ENCODE measurements at regions not wholly inside any gene's neighbourhood (a gene's known extent, or its start where the extent isn't known, plus 50 kb on each side); places are given as distances from the start of the nearest gene placed in this dataset.

GRCh38 chr4:187188118-187188517, 464.5 kb upstream of the FAT1 start:
- Histone ChIP-seq H3K79me2 (ENCODE audit: insufficient read depth, low read length) (no peaks in the 10 kb centered on the region), H3K9me3 (ENCODE audit: low read depth, low read length) (no peaks in the 10 kb centered on the region), H3K4me2 (ENCODE audit: insufficient read depth, low read length) (no peak overlapping the region), H2AFZ (ENCODE audit: low read length) (no peak overlapping the region), H3K36me3 (ENCODE audit: insufficient read depth, low read length) (no peaks in the 10 kb centered on the region), H4K20me1 (ENCODE audit: insufficient read depth, low read length) (no peaks in the 10 kb centered on the region), H3K4me1 (ENCODE audit: insufficient read depth, low read length) (no peaks in the 10 kb centered on the region), H3K27ac (ENCODE audit: low read depth, low read length) (no peak overlapping the region), H3K4me3 (ENCODE audit: insufficient read depth, low read length) (no peak overlapping the region), H3K27me3 (ENCODE audit: insufficient read depth, low read length) (no peaks in the 10 kb centered on the region)
- no peak for TF ChIP-seq CTCF (IDR thresholded peaks at IDR 0.05; ENCODE audit: extremely low read depth, low read depth, low read length)
- no peak for DNase-seq (ENCODE audit: insufficient read length, low spot score, missing footprints)

GRCh38 chr4:187188741-187189140, 465.1 kb upstream of the FAT1 start:
- TF ChIP-seq CTCF (IDR thresholded peaks at IDR 0.05; ENCODE audit: extremely low read depth, low read depth, low read length): no peak
- H3K27ac ChIP-seq (ENCODE audit: low read depth, low read length): no peak overlapping the region
- no peak overlapping the region for H2AFZ ChIP-seq (ENCODE audit: low read length)
- no peak overlapping the region for H3K4me2 ChIP-seq (ENCODE audit: insufficient read depth, low read length)
- DNase-seq (ENCODE audit: insufficient read length, low spot score, missing footprints): no peak
- H3K27me3 ChIP-seq (ENCODE audit: insufficient read depth, low read length): no peaks in the 10 kb centered on the region
- no peaks in the 10 kb centered on the region for H4K20me1 ChIP-seq (ENCODE audit: insufficient read depth, low read length)
- no peaks in the 10 kb centered on the region for H3K79me2 ChIP-seq (ENCODE audit: insufficient read depth, low read length)
- H3K4me3 ChIP-seq (ENCODE audit: insufficient read depth, low read length): no peak overlapping the region
- no peaks in the 10 kb centered on the region for H3K9me3 ChIP-seq (ENCODE audit: low read depth, low read length)
- no peaks in the 10 kb centered on the region for H3K4me1 ChIP-seq (ENCODE audit: insufficient read depth, low read length)
- H3K36me3 ChIP-seq (ENCODE audit: insufficient read depth, low read length): no peaks in the 10 kb centered on the region

GRCh38 chr4:187190390-187190789, 466.7 kb upstream of the FAT1 start:
- Histone ChIP-seq H3K9me3 (ENCODE audit: low read depth, low read length) (no peaks in the 10 kb centered on the region), H3K36me3 (ENCODE audit: insufficient read depth, low read length) (no peaks in the 10 kb centered on the region), H4K20me1 (ENCODE audit: insufficient read depth, low read length) (no peaks in the 10 kb centered on the region), H3K4me2 (ENCODE audit: insufficient read depth, low read length) (no peak overlapping the region), H3K27ac (ENCODE audit: low read depth, low read length) (no peak overlapping the region), H3K4me1 (ENCODE audit: insufficient read depth, low read length) (no peaks in the 10 kb centered on the region), H2AFZ (ENCODE audit: low read length) (no peak overlapping the region), H3K4me3 (ENCODE audit: insufficient read depth, low read length) (no peak overlapping the region), H3K27me3 (ENCODE audit: insufficient read depth, low read length) (no peaks in the 10 kb centered on the region), H3K79me2 (ENCODE audit: insufficient read depth, low read length) (no peaks in the 10 kb centered on the region)
- DNase-seq (ENCODE audit: insufficient read length, low spot score, missing footprints): no peak
- TF ChIP-seq CTCF (IDR thresholded peaks at IDR 0.05; ENCODE audit: extremely low read depth, low read depth, low read length): no peak

- DNase-seq (ENCODE audit: insufficient read length, low spot score, missing footprints): no peak
- no peak overlapping the region for H3K27ac ChIP-seq (ENCODE audit: low read depth, low read length)
These were observed 468.0 kb upstream of the FAT1 start for GRCh38 chr4:187191676-187192075.

More at GRCh38 chr4:187191676-187192075, 468.0 kb upstream of the FAT1 start:
- Histone ChIP-seq H4K20me1 (ENCODE audit: insufficient read depth, low read length) (no peaks in the 10 kb centered on the region), H3K36me3 (ENCODE audit: insufficient read depth, low read length) (no peaks in the 10 kb centered on the region), H3K4me1 (ENCODE audit: insufficient read depth, low read length) (no peaks in the 10 kb centered on the region), H3K9me3 (ENCODE audit: low read depth, low read length) (no peaks in the 10 kb centered on the region), H3K27me3 (ENCODE audit: insufficient read depth, low read length) (no peaks in the 10 kb centered on the region), H3K79me2 (ENCODE audit: insufficient read depth, low read length) (no peaks in the 10 kb centered on the region), H2AFZ (ENCODE audit: low read length) (no peak overlapping the region), H3K4me2 (ENCODE audit: insufficient read depth, low read length) (no peak overlapping the region), H3K4me3 (ENCODE audit: insufficient read depth, low read length) (no peak overlapping the region)
- no peak for TF ChIP-seq CTCF (IDR thresholded peaks at IDR 0.05; ENCODE audit: extremely low read depth, low read depth, low read length)
